Bronchial epithelial cell (primary cell): ENCODE measurements at regions not wholly inside any gene's neighbourhood (a gene's known extent, or its start where the extent isn't known, plus 50 kb on each side); places are given as distances from the start of the nearest gene placed in this dataset.
A peak's percentile ranks its signal among the peaks of the same experiment; 100 is the strongest.

ENCODE experiments used
- DNase-seq: peaks from one replicate; pipeline ENCODE4 v3.0.0-alpha.2; 2010; ENCODE audit warnings: low read depth
- FAIRE-seq: peaks from 2 replicates; lab custom pipeline; 2011; peaks lifted over from hg19 to GRCh38; lab: Jason Lieb, UNC
- H3K27me3 ChIP-seq: 2 replicates; pipeline ENCODE4 v1.5.1; 2011; ENCODE audit warnings: low read length; ENCODE audit not compliant: control insufficient read depth, insufficient read depth
- H3K36me3 ChIP-seq: 2 replicates; pipeline ENCODE4 v1.5.1; 2011; ENCODE audit warnings: low read length; ENCODE audit not compliant: control insufficient read depth, insufficient read depth
- H3K4me3 ChIP-seq: 2 replicates; pipeline ENCODE4 v1.5.1; 2011; ENCODE audit warnings: mild to moderate bottlenecking, low read depth, low read length, control low read depth
- TF ChIP-seq, protein P1 (sequence below): IDR thresholded peaks from 2 replicates; pipeline ENCODE4 v1.5.1; 2011; ENCODE audit warnings: mild to moderate bottlenecking, moderate library complexity, low read length, control low read depth, inconsistent platforms; ENCODE audit not compliant: insufficient read depth, severe bottlenecking

DNA sequence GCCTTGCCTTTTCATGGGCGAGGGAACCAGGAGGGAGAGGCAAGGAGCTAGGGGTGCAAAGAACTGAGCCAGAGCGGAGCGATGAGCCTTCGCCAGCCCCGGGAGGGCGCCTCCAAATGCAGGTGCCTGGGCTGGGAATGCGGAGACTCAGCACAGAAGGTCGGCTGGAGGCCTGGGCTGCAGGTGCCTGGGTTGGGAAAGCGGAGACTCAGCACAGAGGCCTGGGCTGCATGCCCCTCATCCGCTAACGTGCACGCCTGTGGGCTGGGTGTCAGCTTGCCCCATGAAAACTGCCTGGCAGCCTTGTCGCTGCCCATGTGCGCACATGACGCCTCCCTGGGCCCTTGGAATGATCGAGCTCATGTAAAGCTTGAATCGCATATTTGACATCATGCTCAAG, 51.8 kb downstream of the POM121L12 start:
- DNase-seq = no peak
- no peaks in the 10 kb centered on the region for H3K27me3 ChIP-seq
- FAIRE-seq = no peak

DNA sequence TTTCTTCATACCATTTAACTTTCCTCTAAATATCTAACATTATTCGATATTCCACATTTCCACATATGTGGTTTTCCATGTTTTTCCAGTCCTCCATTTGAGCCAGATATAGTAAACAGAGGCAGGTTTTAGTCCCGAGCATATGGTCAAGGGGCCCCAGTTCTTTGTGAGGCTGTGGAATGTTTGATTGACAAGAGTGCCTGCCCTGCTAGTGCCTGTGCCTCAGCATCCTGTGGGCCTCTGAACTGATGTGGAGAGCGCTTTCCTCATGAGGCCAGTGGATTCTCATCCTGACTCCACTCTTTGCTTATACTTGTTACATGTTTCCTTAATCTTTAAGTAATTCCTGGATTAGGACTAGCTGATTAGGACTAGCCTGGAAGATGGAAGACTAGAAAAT, 58.8 kb downstream of the POM121L12 start:
- DNase-seq (no peak), FAIRE-seq (no peak)
- Histone ChIP-seq H3K27me3 (no peaks in the 10 kb centered on the region), H3K36me3 (no peaks in the 10 kb centered on the region), H3K4me3 (no peak overlapping the region)
- TF ChIP-seq, protein P1, sequence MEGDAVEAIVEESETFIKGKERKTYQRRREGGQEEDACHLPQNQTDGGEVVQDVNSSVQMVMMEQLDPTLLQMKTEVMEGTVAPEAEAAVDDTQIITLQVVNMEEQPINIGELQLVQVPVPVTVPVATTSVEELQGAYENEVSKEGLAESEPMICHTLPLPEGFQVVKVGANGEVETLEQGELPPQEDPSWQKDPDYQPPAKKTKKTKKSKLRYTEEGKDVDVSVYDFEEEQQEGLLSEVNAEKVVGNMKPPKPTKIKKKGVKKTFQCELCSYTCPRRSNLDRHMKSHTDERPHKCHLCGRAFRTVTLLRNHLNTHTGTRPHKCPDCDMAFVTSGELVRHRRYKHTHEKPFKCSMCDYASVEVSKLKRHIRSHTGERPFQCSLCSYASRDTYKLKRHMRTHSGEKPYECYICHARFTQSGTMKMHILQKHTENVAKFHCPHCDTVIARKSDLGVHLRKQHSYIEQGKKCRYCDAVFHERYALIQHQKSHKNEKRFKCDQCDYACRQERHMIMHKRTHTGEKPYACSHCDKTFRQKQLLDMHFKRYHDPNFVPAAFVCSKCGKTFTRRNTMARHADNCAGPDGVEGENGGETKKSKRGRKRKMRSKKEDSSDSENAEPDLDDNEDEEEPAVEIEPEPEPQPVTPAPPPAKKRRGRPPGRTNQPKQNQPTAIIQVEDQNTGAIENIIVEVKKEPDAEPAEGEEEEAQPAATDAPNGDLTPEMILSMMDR = no peak

More for the DNA sequence above, 51.8 kb downstream of the POM121L12 start:
- Histone ChIP-seq H3K4me3 (no peak overlapping the region), H3K36me3 (no peaks in the 10 kb centered on the region)
- TF ChIP-seq, protein P1 = no peak

DNA sequence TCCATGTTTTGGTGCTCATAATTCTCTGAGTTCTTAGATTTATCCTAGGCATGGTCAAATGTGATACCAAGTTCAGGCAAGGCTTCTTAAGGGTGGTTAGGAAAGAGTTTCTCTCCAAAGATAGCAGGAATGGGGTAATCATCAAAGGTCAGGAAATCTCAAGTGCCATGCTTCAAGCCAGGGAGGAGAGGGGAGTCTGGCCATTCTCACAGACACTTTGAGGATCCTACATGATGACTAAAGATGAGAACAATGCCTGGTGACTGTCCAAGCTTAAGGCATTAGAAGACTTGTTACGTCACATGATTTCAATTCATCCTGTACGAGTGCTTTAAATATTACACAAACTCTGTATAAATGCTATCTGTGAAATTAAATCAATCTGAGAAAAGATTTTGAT, 59.4 kb downstream of the POM121L12 start:
- H3K36me3 ChIP-seq = no peaks in the 10 kb centered on the region
- H3K27me3 ChIP-seq = no peaks in the 10 kb centered on the region
- DNase-seq (peak; percentile 10), FAIRE-seq (no peak)
- H3K4me3 ChIP-seq = no peak overlapping the region
- TF ChIP-seq, protein P1 = no peak

DNA sequence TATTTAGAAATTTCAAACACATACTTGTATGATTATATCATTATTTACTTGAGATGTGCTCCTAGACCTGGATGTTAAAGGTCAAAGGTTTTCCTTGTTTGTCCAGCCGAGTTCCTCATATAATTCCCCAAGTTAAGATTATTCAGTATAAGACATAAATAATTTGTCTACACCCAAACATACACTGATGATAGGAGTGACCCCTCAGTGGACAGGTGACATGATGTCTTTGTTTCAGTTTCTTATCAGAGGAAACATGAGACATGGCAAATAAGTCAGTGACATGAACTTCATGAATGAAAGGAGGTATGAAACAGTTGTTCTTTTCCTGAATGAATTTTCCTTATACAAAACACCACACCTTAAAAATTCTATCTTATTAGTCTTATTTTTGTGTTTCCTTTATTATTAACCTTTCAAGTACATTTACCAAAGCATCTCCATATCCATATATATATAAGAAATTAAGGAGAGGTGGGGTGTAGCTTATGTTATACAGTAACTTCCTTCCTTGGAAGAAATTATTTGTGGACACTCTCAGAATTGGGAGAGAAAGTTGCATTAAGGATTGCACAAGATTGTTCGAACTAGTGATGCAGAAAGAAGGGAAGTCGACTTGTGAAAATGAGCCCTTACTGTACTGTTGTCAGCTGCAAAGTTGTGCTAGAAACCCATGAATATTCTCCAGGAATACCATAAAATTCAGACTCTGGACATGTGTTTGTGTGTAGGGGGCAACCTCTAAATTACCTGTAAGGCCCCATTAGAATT, 60.5 kb downstream of the POM121L12 start:
- Histone ChIP-seq H3K27me3 (no peaks in the 10 kb centered on the region), H3K4me3 (no peak overlapping the region), H3K36me3 (no peaks in the 10 kb centered on the region)
- TF ChIP-seq, protein P1 = no peak
- DNase-seq = no peak
- no peak for FAIRE-seq

DNA sequence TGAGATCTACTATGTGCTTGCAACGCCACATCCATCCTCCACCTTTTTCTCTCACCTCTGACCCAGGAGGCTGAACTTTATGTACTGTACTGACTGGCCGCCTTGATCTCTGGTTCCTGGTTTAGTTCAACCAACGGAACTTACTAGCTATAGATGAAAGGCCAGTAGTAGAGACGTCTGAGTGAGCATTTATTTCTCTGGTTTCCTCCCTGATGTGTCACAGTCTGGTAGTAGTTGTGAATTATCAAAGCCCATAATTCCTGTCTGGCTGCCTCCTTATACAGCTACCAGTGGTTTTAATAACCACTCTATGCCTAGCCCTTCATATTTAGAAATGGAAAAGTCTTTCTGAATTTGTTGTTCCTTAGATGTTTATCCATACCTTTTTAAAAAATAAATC, 64.7 kb downstream of the POM121L12 start:
- no peaks in the 10 kb centered on the region for H3K27me3 ChIP-seq
- H3K4me3 ChIP-seq = no peak overlapping the region
- TF ChIP-seq, protein P1 = no peak
- H3K36me3 ChIP-seq = no peaks in the 10 kb centered on the region
- no peak for FAIRE-seq
- DNase-seq = peak; percentile 23

DNA sequence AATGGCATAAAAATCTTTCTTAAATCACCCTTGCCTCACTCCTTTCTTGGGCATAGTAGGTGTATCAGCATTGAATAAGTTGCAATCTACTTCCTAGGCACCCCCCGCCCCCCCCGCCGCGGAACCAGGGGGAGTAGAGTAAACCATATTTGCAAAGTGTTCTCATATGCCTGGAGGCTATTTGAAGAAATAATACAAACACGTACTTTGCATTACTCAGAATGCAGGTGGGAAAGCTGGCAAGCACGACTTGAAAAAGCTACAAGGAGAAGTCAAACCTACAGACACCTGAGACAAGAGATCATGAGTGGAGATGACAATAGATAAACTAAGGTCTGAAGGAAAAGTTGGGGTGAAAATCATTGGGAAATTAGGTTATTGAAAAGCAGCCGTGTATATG, 65.6 kb downstream of the POM121L12 start:
- no peaks in the 10 kb centered on the region for H3K27me3 ChIP-seq
- H3K36me3 ChIP-seq = no peaks in the 10 kb centered on the region
- DNase-seq = peak; percentile 89
- H3K4me3 ChIP-seq = no peak overlapping the region
- no peak for FAIRE-seq
- TF ChIP-seq, protein P1 = no peak
